AG09319 (cell line): ENCODE measurements at regions not wholly inside any gene's neighbourhood (a gene's known extent, or its start where the extent isn't known, plus 50 kb on each side); places are given as distances from the start of the nearest gene placed in this dataset.
A peak's percentile ranks its signal among the peaks of the same experiment; 100 is the strongest.

Experiments
- DNase-seq: peaks from one replicate; pipeline ENCODE4 v3.0.0-alpha.2; 2010; ENCODE audit warnings: low read depth; ENCODE audit errors: extremely low read depth
- CTCF ChIP-seq: IDR thresholded peaks from 2 replicates; pipeline ENCODE4 v1.5.1; 2011; ENCODE audit warnings: low read depth, mild to moderate bottlenecking, inconsistent platforms, low read length, moderate library complexity

GRCh38 chr12:67582238-67582834, 66.2 kb upstream of the DYRK2 start:
- no peak for DNase-seq
- no peak for TF ChIP-seq CTCF

- TF ChIP-seq CTCF = no peak
- no peak for DNase-seq
Measured at GRCh38 chr12:67582844-67583243, 65.7 kb upstream of the DYRK2 start.

GRCh38 chr12:67586951-67587350, 61.6 kb upstream of the DYRK2 start:
- TF ChIP-seq CTCF = no peak

GRCh38 chr12:67589078-67589477, 59.5 kb upstream of the DYRK2 start:
- TF ChIP-seq CTCF = no peak
- DNase-seq = no peak

More at GRCh38 chr12:67586951-67587350, 61.6 kb upstream of the DYRK2 start:
- DNase-seq = no peak

- no peak for TF ChIP-seq CTCF
- DNase-seq = no peak
Measured at GRCh38 chr12:67590149-67590790, 58.3 kb upstream of the DYRK2 start.

GRCh38 chr12:67592228-67593011, 56.1 kb upstream of the DYRK2 start:
- DNase-seq = peak; percentile 25

More at GRCh38 chr12:67592228-67593011, 56.1 kb upstream of the DYRK2 start:
- no peak for TF ChIP-seq CTCF
